ENCODE measurements at regions not wholly inside any gene's neighbourhood (a gene's known extent, or its start where the extent isn't known, plus 50 kb on each side); places are given as distances from the start of the nearest gene placed in this dataset.
A peak's percentile ranks its signal among the peaks of the same experiment; 100 is the strongest.

GRCh38 chr12:45634273-45634917 lies 95.1 kb upstream of the ARID2 start:
- no peak for DNase-seq

GRCh38 chr12:45637242-45637641 lies 92.3 kb upstream of the ARID2 start:
- DNase-seq = no peak

GRCh38 chr12:45637706-45638105 lies 91.8 kb upstream of the ARID2 start:
- DNase-seq = no peak

GRCh38 chr12:45638386-45638785 lies 91.1 kb upstream of the ARID2 start:
- no peak for DNase-seq

GRCh38 chr12:45644541-45644940 lies 85.0 kb upstream of the ARID2 start:
- DNase-seq = peak; percentile 67

- DNase-seq = no peak
Observed at GRCh38 chr12:45646851-45647581, 82.5 kb upstream of the ARID2 start.

- DNase-seq = no peak
Observed at GRCh38 chr12:45648070-45648469, 81.4 kb upstream of the ARID2 start.

- no peak for DNase-seq
Observed at GRCh38 chr12:45651029-45651428, 78.5 kb upstream of the ARID2 start.

GRCh38 chr12:45654002-45654665 lies 75.4 kb upstream of the ARID2 start:
- no peak for DNase-seq

GRCh38 chr12:45655186-45655585 lies 74.3 kb upstream of the ARID2 start:
- no peak for DNase-seq

- no peak for DNase-seq
Observed at GRCh38 chr12:45655743-45656142, 73.8 kb upstream of the ARID2 start.

GRCh38 chr12:45658020-45658419 lies 71.5 kb upstream of the ARID2 start:
- DNase-seq = no peak

GRCh38 chr12:45660330-45660729 lies 69.2 kb upstream of the ARID2 start:
- DNase-seq = no peak

- no peak for DNase-seq
Observed at GRCh38 chr12:45663455-45663854, 66.1 kb upstream of the ARID2 start.

- no peak for DNase-seq
Observed at GRCh38 chr12:45665941-45666340, 63.6 kb upstream of the ARID2 start.

GRCh38 chr12:45666396-45666795 lies 63.1 kb upstream of the ARID2 start:
- no peak for DNase-seq

GRCh38 chr12:45666816-45667215 lies 62.7 kb upstream of the ARID2 start:
- no peak for DNase-seq

GRCh38 chr12:45667761-45668160 lies 61.7 kb upstream of the ARID2 start:
- DNase-seq = no peak

GRCh38 chr12:45668641-45669040 lies 60.9 kb upstream of the ARID2 start:
- no peak for DNase-seq

- peak; percentile 72 for DNase-seq
Observed at GRCh38 chr12:45669093-45669492, 60.4 kb upstream of the ARID2 start.

GRCh38 chr12:45669792-45670191 lies 59.7 kb upstream of the ARID2 start:
- DNase-seq = no peak

- peak; percentile 78 for DNase-seq
Observed at GRCh38 chr12:45670346-45671065, 59.0 kb upstream of the ARID2 start.

GRCh38 chr12:45671254-45671653 lies 58.3 kb upstream of the ARID2 start:
- no peak for DNase-seq
